Body of pancreas (tissue), 4 donors: ENCODE measurements at regions not wholly inside any gene's neighbourhood (a gene's known extent, or its start where the extent isn't known, plus 50 kb on each side); places are given as distances from the start of the nearest gene placed in this dataset.

Source experiments
- CTCF ChIP-seq, 7 experiments: fragments of 450-650 bp in 4 of 7; fragments of 200-600 bp in 3 of 7; sonication (generic) in 3 of 7; IDR thresholded peaks; one replicate each; pipeline ENCODE4 v1.5.1; 2016 to 2019; ENCODE audit warnings: antibody characterized with exemption in 7 of 7
- POLR2A ChIP-seq, 3 donors: fragments of 450-650 bp; IDR thresholded peaks; one replicate each; pipeline ENCODE4 v1.6.1; 2016; ENCODE audit warnings: antibody characterized with exemption in 3 of 3, mild to moderate bottlenecking in 2 of 3

GRCh38 chr7:145211211-145211610, 375.4 kb upstream of the TPK1 start:
- no peak for TF ChIP-seq CTCF (IDR thresholded peaks at IDR 0.05)
- TF ChIP-seq POLR2A (IDR thresholded peaks at IDR 0.05), result no peak
